Sigmoid colon (tissue), 4 donors: ENCODE measurements at regions not wholly inside any gene's neighbourhood (a gene's known extent, or its start where the extent isn't known, plus 50 kb on each side); places are given as distances from the start of the nearest gene placed in this dataset.

ENCODE experiments used
- EP300 ChIP-seq, 4 donors: sonication (generic); formaldehyde crosslinking; IDR thresholded peaks; one replicate each; pipeline ENCODE4 v1.6.1; 2017; ENCODE audit warnings: antibody characterized with exemption in 4 of 4
- POLR2A ChIP-seq, 2 donors: fragments of 450-650 bp; IDR thresholded peaks; one replicate each; pipeline ENCODE4 v1.6.1; 2016; ENCODE audit warnings: antibody characterized with exemption in 2 of 2, mild to moderate bottlenecking in 2 of 2, moderate library complexity in 2 of 2
- TF ChIP-seq, protein P1 (sequence below), 4 experiments: fragments of 450-650 bp in 3 of 4; fragments of 200-600 bp in 1 of 4; IDR thresholded peaks; one replicate each; pipeline ENCODE4 v1.5.1; 2016 to 2019; ENCODE audit warnings: antibody characterized with exemption in 4 of 4, mild to moderate bottlenecking in 3 of 4, moderate library complexity in 2 of 4

DNA sequence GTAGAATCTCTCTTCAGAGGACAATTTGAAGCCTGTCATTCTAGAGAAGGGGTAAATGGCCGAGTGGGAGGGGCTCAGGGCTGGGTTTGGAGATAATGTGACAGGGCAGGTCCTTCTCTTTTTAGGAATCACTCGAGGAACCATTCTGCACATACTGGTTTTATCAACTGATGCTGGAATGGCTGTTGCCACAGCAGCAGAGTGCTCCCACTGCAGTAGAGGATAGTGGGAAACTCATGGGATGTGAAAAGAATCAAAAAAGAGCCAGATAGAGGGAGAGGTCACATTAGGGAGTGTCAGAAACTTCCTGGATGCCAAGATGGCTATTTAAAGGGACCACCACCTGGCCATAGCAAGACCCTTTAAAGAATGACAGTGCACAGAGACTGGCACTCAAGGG is 105.3 kb downstream of the NAV1 start:
- TF ChIP-seq POLR2A (IDR thresholded peaks at IDR 0.05), result no peak
- TF ChIP-seq, protein P1, sequence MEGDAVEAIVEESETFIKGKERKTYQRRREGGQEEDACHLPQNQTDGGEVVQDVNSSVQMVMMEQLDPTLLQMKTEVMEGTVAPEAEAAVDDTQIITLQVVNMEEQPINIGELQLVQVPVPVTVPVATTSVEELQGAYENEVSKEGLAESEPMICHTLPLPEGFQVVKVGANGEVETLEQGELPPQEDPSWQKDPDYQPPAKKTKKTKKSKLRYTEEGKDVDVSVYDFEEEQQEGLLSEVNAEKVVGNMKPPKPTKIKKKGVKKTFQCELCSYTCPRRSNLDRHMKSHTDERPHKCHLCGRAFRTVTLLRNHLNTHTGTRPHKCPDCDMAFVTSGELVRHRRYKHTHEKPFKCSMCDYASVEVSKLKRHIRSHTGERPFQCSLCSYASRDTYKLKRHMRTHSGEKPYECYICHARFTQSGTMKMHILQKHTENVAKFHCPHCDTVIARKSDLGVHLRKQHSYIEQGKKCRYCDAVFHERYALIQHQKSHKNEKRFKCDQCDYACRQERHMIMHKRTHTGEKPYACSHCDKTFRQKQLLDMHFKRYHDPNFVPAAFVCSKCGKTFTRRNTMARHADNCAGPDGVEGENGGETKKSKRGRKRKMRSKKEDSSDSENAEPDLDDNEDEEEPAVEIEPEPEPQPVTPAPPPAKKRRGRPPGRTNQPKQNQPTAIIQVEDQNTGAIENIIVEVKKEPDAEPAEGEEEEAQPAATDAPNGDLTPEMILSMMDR (IDR thresholded peaks at IDR 0.05), result no peak
- TF ChIP-seq EP300 (IDR thresholded peaks at IDR 0.05), result no peak
